GM19455 (cell line): ENCODE measurements at regions not wholly inside any gene's neighbourhood (a gene's known extent, or its start where the extent isn't known, plus 50 kb on each side); places are given as distances from the start of the nearest gene placed in this dataset.

Experiments used
- ATAC-seq: cut with Tn5 transposase; IDR thresholded peaks from one replicate; pipeline ENCODE4 v1.9.1; 2021; ENCODE audit not compliant: unreplicated experiment

DNA sequence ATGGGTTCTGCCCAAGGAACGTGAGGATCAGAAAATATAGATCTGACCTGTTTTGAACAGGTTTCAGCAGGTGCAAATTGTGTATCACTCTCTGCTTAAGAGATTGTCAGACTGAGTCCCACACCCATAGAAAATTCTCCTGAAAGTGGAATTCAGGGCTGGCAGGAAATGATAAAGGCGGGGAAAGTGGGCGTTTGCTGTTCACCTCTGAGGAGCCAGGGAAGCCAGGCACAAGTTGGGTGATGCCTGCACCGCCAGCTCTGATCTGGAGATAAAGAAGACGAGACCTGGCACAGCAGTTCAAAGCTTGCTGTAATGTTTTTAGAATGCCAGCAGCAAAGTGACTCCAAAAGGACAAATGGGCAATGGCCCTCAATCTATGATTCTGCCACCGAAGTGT is 356.5 kb upstream of the SOX5 start:
- no peak for ATAC-seq

DNA sequence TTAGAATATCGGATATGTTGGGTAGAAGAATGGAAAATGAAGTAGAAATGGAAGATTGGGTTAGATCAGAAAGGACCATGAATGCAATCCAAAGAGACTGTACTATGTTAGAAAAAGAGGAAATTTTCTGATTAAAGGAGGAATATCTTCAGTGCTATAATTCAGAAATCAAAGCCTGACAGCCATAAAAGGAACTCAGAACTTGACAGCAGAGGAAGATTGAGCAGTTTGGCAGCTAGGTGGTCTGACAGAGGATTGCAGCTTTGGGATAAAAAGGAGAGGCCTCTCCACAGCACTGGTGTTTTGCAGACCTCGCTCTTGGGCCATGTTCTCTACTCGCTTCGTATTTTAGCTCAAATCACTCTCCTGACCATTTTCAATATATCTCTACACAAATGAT is 354.8 kb upstream of the SOX5 start:
- no peak for ATAC-seq

- ATAC-seq = no peak
These were observed 353.2 kb upstream of the SOX5 start for GRCh38 chr12:24302708-24303107.

GRCh38 chr12:24297516-24297915 is 348.0 kb upstream of the SOX5 start:
- ATAC-seq = no peak

GRCh38 chr12:24293549-24293948 is 344.1 kb upstream of the SOX5 start:
- no peak for ATAC-seq

GRCh38 chr12:24287963-24288362 is 338.5 kb upstream of the SOX5 start:
- ATAC-seq = no peak

GRCh38 chr12:24285448-24285847 is 336.0 kb upstream of the SOX5 start:
- ATAC-seq = no peak

GRCh38 chr12:24281341-24281740 is 331.9 kb upstream of the SOX5 start:
- ATAC-seq = no peak

- ATAC-seq = no peak
These were observed 330.8 kb upstream of the SOX5 start for GRCh38 chr12:24280056-24280842.

- ATAC-seq = no peak
These were observed 329.4 kb upstream of the SOX5 start for GRCh38 chr12:24278832-24279231.

- no peak for ATAC-seq
These were observed 321.5 kb upstream of the SOX5 start for GRCh38 chr12:24270965-24271364.

DNA sequence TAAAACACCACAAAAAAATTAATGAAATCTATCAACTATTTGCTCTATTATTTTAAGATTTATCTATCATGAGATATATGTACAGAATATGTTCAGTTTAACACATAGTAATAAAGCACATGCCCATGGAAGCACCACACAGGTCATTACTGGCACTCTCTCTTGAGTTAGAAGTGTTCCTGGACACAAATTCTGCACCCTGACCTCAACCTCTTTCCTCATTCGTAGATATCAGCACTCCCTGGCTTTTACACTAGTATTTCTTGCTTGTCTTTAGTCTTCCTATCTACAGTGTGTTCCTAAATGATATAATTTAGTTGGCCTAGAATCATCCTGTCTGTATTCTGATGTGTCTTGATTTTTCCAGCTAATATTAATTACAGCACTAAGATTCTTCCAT is 321.0 kb upstream of the SOX5 start:
- no peak for ATAC-seq

GRCh38 chr12:24268663-24269186 is 319.3 kb upstream of the SOX5 start:
- ATAC-seq = no peak

DNA sequence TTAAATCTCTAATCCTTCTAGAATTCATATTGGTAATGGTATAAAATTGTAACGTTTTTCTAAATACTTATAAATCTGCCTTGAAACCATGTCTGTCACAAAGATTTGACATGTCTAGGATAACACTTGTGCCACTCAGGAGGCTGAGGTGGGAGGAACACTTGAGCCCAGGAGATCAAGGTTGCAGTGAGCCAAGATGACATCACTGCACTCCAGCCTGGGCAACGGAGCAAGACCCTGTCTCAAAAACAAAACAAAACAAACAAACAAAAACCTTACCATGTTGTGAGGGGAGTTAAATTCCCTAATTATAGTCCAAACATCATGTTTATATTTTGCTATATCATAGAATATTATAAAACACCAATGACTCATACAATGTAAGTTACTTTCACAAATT is 317.5 kb upstream of the SOX5 start:
- no peak for ATAC-seq

- ATAC-seq = no peak
These were observed 307.2 kb upstream of the SOX5 start for GRCh38 chr12:24256684-24257083.

DNA sequence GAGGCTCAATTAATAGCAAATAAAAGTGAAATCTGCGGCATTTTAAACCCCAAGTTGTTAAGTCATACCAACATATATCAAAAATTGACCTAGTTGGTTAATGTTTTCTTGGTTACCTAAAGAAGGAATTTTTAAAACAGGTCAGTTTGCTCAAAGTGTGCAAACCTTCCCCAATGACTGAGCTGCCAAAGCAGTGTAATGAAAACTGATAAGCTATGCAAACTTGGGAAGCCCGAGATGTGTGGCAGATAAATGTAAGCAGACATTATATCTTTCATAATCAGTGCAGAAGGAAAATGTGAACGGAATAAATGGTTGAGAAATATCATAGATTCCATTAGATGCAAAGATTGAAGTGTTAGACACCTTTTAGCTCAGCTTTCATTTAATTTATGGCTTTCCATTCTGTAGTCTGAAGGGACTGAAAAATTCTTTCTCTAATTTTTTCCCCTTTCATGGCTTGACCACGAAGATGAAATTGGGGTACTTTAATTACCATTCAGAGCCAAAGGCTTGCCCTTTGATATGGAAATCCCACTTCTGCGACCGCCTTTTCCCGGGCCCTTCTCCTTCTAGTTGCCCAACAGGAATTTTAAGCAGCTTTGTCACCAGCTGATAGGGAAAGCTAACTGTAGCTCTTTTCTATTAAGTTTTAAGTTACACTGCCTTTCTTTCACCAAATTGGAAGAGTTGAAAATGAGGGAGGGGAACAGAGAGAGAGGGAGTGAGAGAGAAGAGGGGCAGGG is 306.6 kb upstream of the SOX5 start:
- ATAC-seq = no peak

DNA sequence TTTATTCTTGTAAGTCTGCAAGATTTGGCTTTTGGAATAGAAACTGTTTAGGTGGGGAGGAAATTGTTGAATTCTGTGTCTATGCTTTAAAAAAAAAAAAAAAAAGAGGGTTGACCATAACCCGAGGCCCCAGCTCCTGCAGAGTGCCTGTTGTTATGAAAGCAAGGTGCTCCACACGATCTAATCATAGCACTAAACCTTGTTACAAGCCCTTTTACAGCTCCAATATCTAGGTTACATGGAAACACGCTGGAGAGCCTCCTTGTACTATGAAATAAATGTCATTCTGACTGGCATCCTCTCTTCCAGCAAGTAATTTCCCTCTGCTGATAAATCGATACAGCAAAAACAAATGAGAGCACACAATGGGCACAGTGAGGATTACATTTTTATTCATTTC is 303.1 kb upstream of the SOX5 start:
- ATAC-seq = no peak

DNA sequence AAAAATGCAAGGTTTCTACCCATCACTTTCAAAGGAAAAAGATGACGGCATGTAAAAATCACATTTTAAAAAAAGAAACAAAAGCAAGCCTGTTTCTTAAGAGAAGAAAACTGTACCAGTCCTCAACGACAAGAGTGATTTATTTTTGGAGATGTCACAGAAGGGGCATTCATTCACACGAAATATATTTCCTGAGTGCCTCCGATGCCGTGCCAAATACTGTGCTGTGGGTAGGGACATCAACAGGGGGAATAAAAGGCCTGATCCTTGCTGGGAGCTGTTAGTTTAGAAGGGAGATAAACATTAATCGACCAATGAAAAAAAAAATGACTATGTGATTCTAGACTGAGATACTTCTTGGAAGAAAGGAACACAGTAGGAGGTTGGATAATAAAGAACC is 297.5 kb upstream of the SOX5 start:
- no peak for ATAC-seq

DNA sequence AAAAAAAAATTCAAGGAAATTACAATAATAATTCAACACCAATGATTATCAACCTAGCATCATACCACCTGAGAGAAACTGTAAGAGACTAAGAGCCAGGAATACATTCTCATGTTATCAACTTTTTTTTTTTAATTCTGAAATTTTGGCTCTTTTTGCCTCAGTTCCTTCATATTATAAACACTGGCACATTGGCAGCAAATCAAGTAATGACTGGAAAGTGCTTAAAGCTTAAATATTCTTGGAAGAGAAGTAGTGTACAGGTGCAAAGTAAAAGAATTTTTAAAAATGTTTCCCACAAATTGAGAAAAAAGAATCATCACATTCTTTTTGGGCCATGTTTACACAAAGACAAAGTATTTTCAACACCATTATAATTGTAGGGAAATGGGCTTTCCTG is 296.9 kb upstream of the SOX5 start:
- ATAC-seq = no peak

DNA sequence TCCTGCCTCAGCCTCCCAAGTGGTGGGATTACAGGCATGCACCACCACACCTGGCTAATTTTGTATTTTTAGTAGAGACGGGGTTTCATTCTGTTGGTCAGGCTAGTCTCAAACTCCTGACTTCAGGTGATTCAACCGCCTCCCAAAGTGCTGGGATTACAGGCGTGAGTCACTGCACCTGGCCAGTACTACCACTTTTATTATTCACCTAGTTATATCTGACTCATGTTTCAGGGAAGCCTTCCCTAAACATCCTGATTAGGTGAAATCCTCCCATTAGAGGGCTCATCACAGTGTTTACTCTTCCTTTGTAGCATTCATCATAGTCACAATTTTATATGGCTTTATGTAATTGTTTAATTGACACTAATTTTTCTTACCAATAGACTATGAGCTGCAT is 295.3 kb upstream of the SOX5 start:
- ATAC-seq = no peak

- ATAC-seq = no peak
These were observed 294.8 kb upstream of the SOX5 start for GRCh38 chr12:24244231-24244630.

DNA sequence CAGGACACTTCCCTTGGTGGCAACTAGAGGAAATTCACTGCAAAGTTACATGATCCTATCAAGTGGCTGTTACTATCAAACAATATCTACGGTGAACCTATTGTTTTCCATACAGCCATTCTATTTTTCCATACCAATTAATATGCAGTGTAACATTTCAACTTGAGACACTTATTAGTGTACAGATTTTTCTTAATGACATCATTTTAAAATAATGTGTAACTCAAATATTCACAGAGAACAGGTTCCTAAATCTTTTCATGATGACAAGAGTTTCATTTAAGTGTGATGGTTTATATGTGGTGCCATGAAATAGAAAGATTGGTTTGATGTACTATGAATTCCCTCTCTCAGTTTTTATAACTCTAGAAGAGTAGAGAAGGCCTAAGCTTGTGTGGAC is 291.2 kb upstream of the SOX5 start:
- no peak for ATAC-seq
